Gastrocnemius medialis (tissue), 4 donors: ENCODE measurements at regions not wholly inside any gene's neighbourhood (a gene's known extent, or its start where the extent isn't known, plus 50 kb on each side); places are given as distances from the start of the nearest gene placed in this dataset.
"Not testable (repeated sequence)": the region's sequence is repeated elsewhere in the genome, so short reads cannot be mapped to it uniquely, and the experiment has no call there.

Experiments used
- ATAC-seq, 2 donors: fragments of 150-250 bp; one replicate each; pipeline ENCODE4 v1.9.1; 2016
- DNase-seq, 2 donors: peaks; one replicate each; pipeline ENCODE4 v3.0.0-alpha.2; 2019
- H3K27ac ChIP-seq, 4 donors: fragments of 200-600 bp; sonication (generic); 1 replicate in 1 of 4; 2 replicates in 3 of 4; pipeline ENCODE4 v1.5.1; 2016 to 2018; ENCODE audit warnings: mild to moderate bottlenecking in 2 of 4, moderate library complexity in 1 of 4
- H3K27me3 ChIP-seq, 3 donors: fragments of 200-600 bp; sonication (generic) in 2 of 3; 1 replicate in 1 of 3; 2 replicates in 2 of 3; pipeline versions ENCODE4 v1.5.1 to v1.6.0; 2016 to 2019; ENCODE audit warnings: mild to moderate bottlenecking in 1 of 3, moderate library complexity in 1 of 3
- H3K36me3 ChIP-seq, 2 donors: fragments of 200-600 bp; sonication (generic) in 1 of 2; one replicate each; pipeline ENCODE4 v1.5.1; 2017 to 2018
- H3K4me1 ChIP-seq, 2 donors: fragments of 200-600 bp; sonication (generic) in 1 of 2; one replicate each; pipeline ENCODE4 v1.5.1; 2016 to 2017; ENCODE audit warnings: mild to moderate bottlenecking in 2 of 2
- H3K4me3 ChIP-seq, 4 donors: fragments of 200-600 bp; sonication (generic) in 3 of 4; 1 replicate in 1 of 4; 2 replicates in 3 of 4; pipeline ENCODE4 v1.5.1; 2016 to 2019; ENCODE audit warnings: mild to moderate bottlenecking in 2 of 4
- H3K9me3 ChIP-seq, 3 donors: fragments of 200-600 bp; sonication (generic) in 2 of 3; 1 replicate in 1 of 3; 2 replicates in 2 of 3; pipeline ENCODE4 v1.5.1; 2016 to 2019
- POLR2A ChIP-seq, 2 donors: fragments of 450-650 bp; IDR thresholded peaks; one replicate each; pipeline ENCODE4 v1.6.1; 2017; ENCODE audit warnings: antibody characterized with exemption in 2 of 2, mild to moderate bottlenecking in 2 of 2, moderate library complexity in 2 of 2
- in situ Hi-C, 4 donors: fragments of 200-750 bp; cut with MboI; loops; one replicate each; pipeline versions ENCODE4 v1.15.0 to v1.8.0; 2017; ENCODE audit warnings: low sequenced_read_pairs in 4 of 4
- intact Hi-C: fragments of 100-400 bp; cut with DNase I; formaldehyde crosslinking; loops from one replicate; pipeline ENCODE4 v1.15.1; 2023; ENCODE audit warnings: low total_unique reads
- TF ChIP-seq, protein P1 (sequence below), 5 experiments: fragments of 450-650 bp in 3 of 5; fragments of 200-600 bp in 2 of 5; sonication (generic) in 2 of 5; IDR thresholded peaks in 4 of 5; conservative IDR thresholded peaks in 1 of 5; 1 replicate in 4 of 5; 2 replicates in 1 of 5; pipeline ENCODE4 v1.5.1; 2016 to 2019; ENCODE audit warnings: antibody characterized with exemption in 5 of 5, mild to moderate bottlenecking in 3 of 5, moderate library complexity in 3 of 5

- Histone ChIP-seq H3K4me3 (no peak overlapping the region), H3K4me1 (no peaks in the 10 kb centered on the region), H3K9me3 (no peaks in the 10 kb centered on the region), H3K27ac (no peak overlapping the region), H3K36me3 (no peaks in the 10 kb centered on the region), H3K27me3 (no peaks in the 10 kb centered on the region)
- DNase-seq (no peak), ATAC-seq (no peak)
- in situ Hi-C loops (no loop called here), intact Hi-C loops (no loop called here)
- TF ChIP-seq, protein P1, sequence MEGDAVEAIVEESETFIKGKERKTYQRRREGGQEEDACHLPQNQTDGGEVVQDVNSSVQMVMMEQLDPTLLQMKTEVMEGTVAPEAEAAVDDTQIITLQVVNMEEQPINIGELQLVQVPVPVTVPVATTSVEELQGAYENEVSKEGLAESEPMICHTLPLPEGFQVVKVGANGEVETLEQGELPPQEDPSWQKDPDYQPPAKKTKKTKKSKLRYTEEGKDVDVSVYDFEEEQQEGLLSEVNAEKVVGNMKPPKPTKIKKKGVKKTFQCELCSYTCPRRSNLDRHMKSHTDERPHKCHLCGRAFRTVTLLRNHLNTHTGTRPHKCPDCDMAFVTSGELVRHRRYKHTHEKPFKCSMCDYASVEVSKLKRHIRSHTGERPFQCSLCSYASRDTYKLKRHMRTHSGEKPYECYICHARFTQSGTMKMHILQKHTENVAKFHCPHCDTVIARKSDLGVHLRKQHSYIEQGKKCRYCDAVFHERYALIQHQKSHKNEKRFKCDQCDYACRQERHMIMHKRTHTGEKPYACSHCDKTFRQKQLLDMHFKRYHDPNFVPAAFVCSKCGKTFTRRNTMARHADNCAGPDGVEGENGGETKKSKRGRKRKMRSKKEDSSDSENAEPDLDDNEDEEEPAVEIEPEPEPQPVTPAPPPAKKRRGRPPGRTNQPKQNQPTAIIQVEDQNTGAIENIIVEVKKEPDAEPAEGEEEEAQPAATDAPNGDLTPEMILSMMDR (IDR thresholded peaks at IDR 0.05 in 4 of 5, conservative IDR thresholded peaks at IDR 0.05 in 1 of 5): no peak
- TF ChIP-seq POLR2A (IDR thresholded peaks at IDR 0.05): no peak
Measured at GRCh38 chr13:67932991-67933390, 702.9 kb upstream of the PCDH9 start.

- ATAC-seq (no peak), DNase-seq (no peak)
- Histone ChIP-seq H3K27ac (no peak overlapping the region), H3K9me3 (no peaks in the 10 kb centered on the region), H3K4me3 (no peak overlapping the region), H3K4me1 (no peaks in the 10 kb centered on the region), H3K27me3 (no peaks in the 10 kb centered on the region), H3K36me3 (no peaks in the 10 kb centered on the region)
- TF ChIP-seq, protein P1 (IDR thresholded peaks at IDR 0.05 in 4 of 5, conservative IDR thresholded peaks at IDR 0.05 in 1 of 5): no peak
- no peak for TF ChIP-seq POLR2A (IDR thresholded peaks at IDR 0.05)
- in situ Hi-C loops (no loop called here), intact Hi-C loops (no loop called here)
Measured at GRCh38 chr13:67917291-67917987, 687.3 kb upstream of the PCDH9 start.

DNA sequence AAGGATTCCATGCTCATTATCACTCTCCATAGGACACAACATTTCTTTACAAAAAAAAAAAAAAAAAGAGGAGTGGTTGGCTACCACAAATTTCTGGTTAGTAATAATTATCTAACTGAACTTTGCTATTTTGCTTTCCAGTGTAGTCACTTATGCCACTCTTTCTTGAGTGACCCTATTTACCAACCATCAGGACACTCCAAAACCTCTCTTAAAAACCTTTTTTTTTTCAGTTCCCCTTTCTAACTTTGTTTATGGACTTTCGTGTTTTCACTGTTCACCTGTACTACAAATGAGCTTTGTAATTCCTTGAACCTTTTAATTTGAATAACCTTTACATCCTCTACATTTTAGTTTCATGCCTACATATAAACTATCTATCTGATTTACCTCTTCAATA is 686.5 kb upstream of the PCDH9 start:
- no peak overlapping the region for H3K27ac ChIP-seq
- no peaks in the 10 kb centered on the region for H3K4me1 ChIP-seq
- in situ Hi-C loops (no loop called here), intact Hi-C loops (no loop called here)
- TF ChIP-seq POLR2A (IDR thresholded peaks at IDR 0.05): no peak
- TF ChIP-seq, protein P1 (IDR thresholded peaks at IDR 0.05 in 4 of 5, conservative IDR thresholded peaks at IDR 0.05 in 1 of 5): no peak
- no peaks in the 10 kb centered on the region for H3K36me3 ChIP-seq
- no peak for DNase-seq
- H3K4me3 ChIP-seq: no peak overlapping the region
- ATAC-seq: no peak
- no peaks in the 10 kb centered on the region for H3K27me3 ChIP-seq
- no peaks in the 10 kb centered on the region for H3K9me3 ChIP-seq

- TF ChIP-seq POLR2A (IDR thresholded peaks at IDR 0.05): no peak
- TF ChIP-seq, protein P1 (IDR thresholded peaks at IDR 0.05 in 4 of 5, conservative IDR thresholded peaks at IDR 0.05 in 1 of 5): no peak
- H3K27ac ChIP-seq: no peak overlapping the region
- in situ Hi-C loops (no loop called here), intact Hi-C loops (no loop called here)
- no peak for ATAC-seq
- H3K9me3 ChIP-seq: no peaks in the 10 kb centered on the region
- no peak for DNase-seq
- H3K27me3 ChIP-seq: no peaks in the 10 kb centered on the region
- no peak overlapping the region for H3K4me3 ChIP-seq
- H3K4me1 ChIP-seq: no peaks in the 10 kb centered on the region
- H3K36me3 ChIP-seq: no peaks in the 10 kb centered on the region
Measured at GRCh38 chr13:67914535-67914934, 684.4 kb upstream of the PCDH9 start.

GRCh38 chr13:67902960-67903359 is 672.8 kb upstream of the PCDH9 start:
- ATAC-seq, H3K9me3 ChIP-seq, in situ Hi-C loops, H3K27ac ChIP-seq, H3K27me3 ChIP-seq, H3K4me3 ChIP-seq, DNase-seq, H3K36me3 ChIP-seq, H3K4me1 ChIP-seq, intact Hi-C loops: not testable (repeated sequence)
